ENCODE measurements at regions not wholly inside any gene's neighbourhood (a gene's known extent, or its start where the extent isn't known, plus 50 kb on each side); places are given as distances from the start of the nearest gene placed in this dataset.

DNA sequence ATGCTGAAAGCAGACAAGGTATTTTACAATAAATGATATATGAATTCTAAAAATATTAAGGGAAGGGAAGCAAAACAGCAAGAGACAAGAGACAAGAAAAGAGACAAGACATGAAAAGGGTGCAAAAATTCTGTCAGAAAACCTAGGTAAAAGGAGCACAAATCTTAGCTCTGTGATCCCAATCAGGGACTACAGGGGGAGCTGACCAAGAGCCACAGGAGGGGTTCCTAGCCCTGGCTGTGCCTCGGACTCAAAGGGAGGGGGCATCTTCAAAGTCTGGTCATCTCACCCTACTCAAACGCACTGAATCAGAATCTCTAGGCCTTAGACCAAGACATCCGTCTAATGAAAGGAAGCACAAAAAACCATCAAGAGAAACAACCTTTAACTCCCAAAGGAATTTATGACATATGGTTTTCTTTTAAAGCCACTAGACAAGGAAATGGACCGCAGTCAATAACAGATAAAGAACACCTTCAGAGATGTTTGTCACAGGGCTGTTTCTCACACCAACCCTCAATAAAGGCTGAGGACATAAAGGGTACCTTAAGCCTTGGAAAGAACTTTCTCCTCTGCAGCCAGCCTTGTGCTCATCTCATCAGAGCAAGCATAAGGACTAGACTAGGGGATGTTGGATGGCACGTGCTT is 130.4 kb upstream of the CDYL start:
- intact Hi-C loops (cut with micrococcal nuclease) = no loop called here
- Mint-ChIP-seq H3K9me3 (no peaks in the 10 kb centered on the region), H3K27me3 (ENCODE audit: low read depth in 2 of 2) (peaks cover 14 to 34% of the 10 kb centered on the region in 2 donors), H3K4me1 (peaks cover 10 to 21% of the 10 kb centered on the region in 2 donors), H3K27ac (no peak overlapping the region), H3K36me3 (no peaks in the 10 kb centered on the region), H3K4me3 (no peak overlapping the region)
- no peak for ATAC-seq
- Histone ChIP-seq H3K9me3 (ENCODE audit: control insufficient read depth, insufficient read depth, low read length) (no peaks in the 10 kb centered on the region), H3K4me1 (ENCODE audit: control insufficient read depth, insufficient read depth, low read length) (peaks cover 9% of the 10 kb centered on the region), H3K36me3 (ENCODE audit: control insufficient read depth, insufficient read depth, low read length) (no peaks in the 10 kb centered on the region), H3K27me3 (ENCODE audit: control insufficient read depth, insufficient read depth, low read length) (no peaks in the 10 kb centered on the region), H3K4me3 (ENCODE audit: low read length) (no peak overlapping the region), H3K27ac (ENCODE audit: low read length) (no peak overlapping the region)
- no peak for DNase-seq
- TF ChIP-seq, protein P1, sequence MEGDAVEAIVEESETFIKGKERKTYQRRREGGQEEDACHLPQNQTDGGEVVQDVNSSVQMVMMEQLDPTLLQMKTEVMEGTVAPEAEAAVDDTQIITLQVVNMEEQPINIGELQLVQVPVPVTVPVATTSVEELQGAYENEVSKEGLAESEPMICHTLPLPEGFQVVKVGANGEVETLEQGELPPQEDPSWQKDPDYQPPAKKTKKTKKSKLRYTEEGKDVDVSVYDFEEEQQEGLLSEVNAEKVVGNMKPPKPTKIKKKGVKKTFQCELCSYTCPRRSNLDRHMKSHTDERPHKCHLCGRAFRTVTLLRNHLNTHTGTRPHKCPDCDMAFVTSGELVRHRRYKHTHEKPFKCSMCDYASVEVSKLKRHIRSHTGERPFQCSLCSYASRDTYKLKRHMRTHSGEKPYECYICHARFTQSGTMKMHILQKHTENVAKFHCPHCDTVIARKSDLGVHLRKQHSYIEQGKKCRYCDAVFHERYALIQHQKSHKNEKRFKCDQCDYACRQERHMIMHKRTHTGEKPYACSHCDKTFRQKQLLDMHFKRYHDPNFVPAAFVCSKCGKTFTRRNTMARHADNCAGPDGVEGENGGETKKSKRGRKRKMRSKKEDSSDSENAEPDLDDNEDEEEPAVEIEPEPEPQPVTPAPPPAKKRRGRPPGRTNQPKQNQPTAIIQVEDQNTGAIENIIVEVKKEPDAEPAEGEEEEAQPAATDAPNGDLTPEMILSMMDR (IDR thresholded peaks at IDR 0.05) = no peak
- 89% methylated on average over 5 of the region's 5 CpGs for WGBS (ENCODE audit: insufficient coverage)

DNA sequence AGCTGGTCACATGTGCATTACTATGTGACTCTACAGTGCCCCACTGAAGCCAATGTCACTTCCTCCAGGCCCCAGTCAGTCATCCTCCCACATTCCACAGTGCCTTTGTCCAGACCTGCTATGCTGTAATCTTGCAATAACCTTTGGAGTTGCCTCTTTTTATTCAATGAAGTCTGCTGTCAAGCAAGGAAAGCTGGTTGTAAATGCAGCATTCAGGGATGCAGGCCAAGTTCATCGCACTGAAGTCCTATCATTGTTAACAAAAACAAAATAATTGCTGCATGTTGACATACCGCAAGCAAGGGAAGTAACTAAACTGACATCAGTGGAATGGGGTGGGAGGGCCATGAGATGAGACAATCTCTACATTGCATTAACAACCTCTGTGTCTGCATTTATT is 131.2 kb upstream of the CDYL start:
- TF ChIP-seq, protein P1 (IDR thresholded peaks at IDR 0.05) = no peak
- Histone ChIP-seq H3K4me1 (ENCODE audit: control insufficient read depth, insufficient read depth, low read length) (peaks cover 9% of the 10 kb centered on the region), H3K27ac (ENCODE audit: low read length) (no peak overlapping the region), H3K9me3 (ENCODE audit: control insufficient read depth, insufficient read depth, low read length) (no peaks in the 10 kb centered on the region), H3K4me3 (ENCODE audit: low read length) (no peak overlapping the region), H3K27me3 (ENCODE audit: control insufficient read depth, insufficient read depth, low read length) (no peaks in the 10 kb centered on the region), H3K36me3 (ENCODE audit: control insufficient read depth, insufficient read depth, low read length) (no peaks in the 10 kb centered on the region)
- Mint-ChIP-seq H3K27me3 (ENCODE audit: low read depth in 2 of 2) (peaks cover 17 to 38% of the 10 kb centered on the region in 2 donors), H3K4me3 (no peak overlapping the region), H3K4me1 (peaks cover 10 to 21% of the 10 kb centered on the region in 2 donors), H3K9me3 (no peaks in the 10 kb centered on the region), H3K36me3 (no peaks in the 10 kb centered on the region), H3K27ac (no peak overlapping the region)
- WGBS (ENCODE audit: insufficient coverage) = 100% methylated on average over 1 of the region's 2 CpGs
- intact Hi-C loops (cut with micrococcal nuclease) = no loop called here
- no peak for ATAC-seq
- DNase-seq = no peak

DNA sequence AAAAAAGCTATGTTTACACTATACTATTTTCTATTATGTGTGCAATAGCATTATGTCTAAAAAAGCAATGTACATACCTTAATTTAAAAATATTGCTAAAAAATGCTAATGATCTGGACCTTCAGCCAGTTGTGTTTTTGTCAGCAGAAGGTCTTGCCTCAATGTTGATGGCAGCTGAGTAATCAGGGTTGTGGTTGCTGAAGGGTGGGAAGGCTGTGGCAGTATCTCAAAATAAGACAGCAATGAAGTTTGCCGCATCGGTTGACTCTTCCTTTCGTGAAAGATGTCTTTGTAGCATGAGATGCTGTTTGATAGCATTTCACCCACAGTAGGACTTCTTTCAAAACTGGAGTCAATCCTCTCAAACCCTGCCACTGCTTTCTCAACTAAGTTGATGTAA is 134.7 kb upstream of the CDYL start:
- Histone ChIP-seq H3K27ac (ENCODE audit: low read length) (no peak overlapping the region), H3K9me3 (ENCODE audit: control insufficient read depth, insufficient read depth, low read length) (no peaks in the 10 kb centered on the region), H3K27me3 (ENCODE audit: control insufficient read depth, insufficient read depth, low read length) (no peaks in the 10 kb centered on the region), H3K4me3 (ENCODE audit: low read length) (no peak overlapping the region), H3K4me1 (ENCODE audit: control insufficient read depth, insufficient read depth, low read length) (no peaks in the 10 kb centered on the region), H3K36me3 (ENCODE audit: control insufficient read depth, insufficient read depth, low read length) (no peaks in the 10 kb centered on the region)
- ATAC-seq = no peak
- Mint-ChIP-seq H3K36me3 (no peaks in the 10 kb centered on the region), H3K27me3 (ENCODE audit: low read depth in 2 of 2) (peaks cover 9 to 25% of the 10 kb centered on the region in 2 donors), H3K4me1 (peaks cover 0 to 6% of the 10 kb centered on the region in 2 donors), H3K4me3 (no peak overlapping the region), H3K27ac (no peak overlapping the region), H3K9me3 (no peaks in the 10 kb centered on the region)
- WGBS (ENCODE audit: insufficient coverage) = 96% methylated on average over 3 of the region's 3 CpGs
- DNase-seq = no peak
- intact Hi-C loops (cut with micrococcal nuclease) = no loop called here
- TF ChIP-seq, protein P1 (IDR thresholded peaks at IDR 0.05) = no peak

DNA sequence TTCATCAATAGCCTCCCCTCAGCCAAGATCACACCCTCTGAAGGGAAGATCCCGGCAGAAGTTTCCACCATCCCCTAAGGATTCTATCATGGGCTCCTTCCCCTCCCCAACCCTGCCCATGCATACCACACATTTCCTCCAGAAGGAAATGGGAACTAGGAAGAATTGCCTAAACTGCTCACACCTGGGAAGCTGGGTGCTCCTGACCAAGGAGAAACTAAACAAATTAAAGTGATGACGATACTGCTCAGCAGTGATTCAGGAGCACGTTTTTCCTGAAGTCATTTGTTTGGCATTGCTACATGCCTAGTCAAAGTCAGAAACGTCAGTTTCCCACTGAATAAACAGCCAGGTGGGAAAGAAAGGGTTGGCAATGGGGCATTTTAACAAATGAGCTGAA is 136.1 kb upstream of the CDYL start:
- Mint-ChIP-seq H3K27ac (no peak overlapping the region), H3K4me3 (no peak overlapping the region), H3K27me3 (ENCODE audit: low read depth in 2 of 2) (peaks cover 9 to 18% of the 10 kb centered on the region in 2 donors), H3K9me3 (no peaks in the 10 kb centered on the region), H3K36me3 (no peaks in the 10 kb centered on the region), H3K4me1 (peaks cover 0 to 6% of the 10 kb centered on the region in 2 donors)
- no peak overlapping the region for H3K4me3 ChIP-seq (ENCODE audit: low read length)
- TF ChIP-seq, protein P1 (IDR thresholded peaks at IDR 0.05) = no peak
- no peaks in the 10 kb centered on the region for H3K9me3 ChIP-seq (ENCODE audit: control insufficient read depth, insufficient read depth, low read length)
- intact Hi-C loops (cut with micrococcal nuclease) = no loop called here
- no peaks in the 10 kb centered on the region for H3K4me1 ChIP-seq (ENCODE audit: control insufficient read depth, insufficient read depth, low read length)
- H3K27ac ChIP-seq (ENCODE audit: low read length) = no peak overlapping the region
- WGBS (ENCODE audit: insufficient coverage) = 62% methylated on average over 4 of the region's 4 CpGs
- ATAC-seq = no peak
- H3K36me3 ChIP-seq (ENCODE audit: control insufficient read depth, insufficient read depth, low read length) = no peaks in the 10 kb centered on the region
- H3K27me3 ChIP-seq (ENCODE audit: control insufficient read depth, insufficient read depth, low read length) = no peaks in the 10 kb centered on the region
- DNase-seq = no peak
